IMR-90 (cell line): ENCODE measurements at regions not wholly inside any gene's neighbourhood (a gene's known extent, or its start where the extent isn't known, plus 50 kb on each side); places are given as distances from the start of the nearest gene placed in this dataset.

Experiments
- ATAC-seq: fragments of 200-7000 bp; cut with Tn5 transposase; 2 replicates; pipeline ENCODE4 v1.9.1; 2020; ENCODE audit warnings: low read depth, mild to moderate bottlenecking, moderate library complexity
- BruUV-seq: library from RNA; stranded (reverse); fragments of 400-500 nt; replicated peaks from 2 replicates; lab custom pipeline; 2021; lab: Mats Ljungman, UMichigan
- CTCF ChIA-PET: fragments of 300-600 bp; formaldehyde crosslinking; extraction: SDS; loops from one replicate; lab custom pipeline; 2021; ENCODE audit warnings: antibody characterized with exemption; lab: Yijun Ruan, JAX
- POLR2A ChIA-PET: fragments of 300-600 bp; sonication (Branson Sonifier 250); formaldehyde crosslinking; loops from one replicate; lab custom pipeline; 2022; ENCODE audit warnings: antibody characterized with exemption; ENCODE audit not compliant: unreplicated experiment; lab: Charles Lee
- DNase-seq: peaks from one replicate; pipeline ENCODE4 v3.0.0; 2013
- H2AFZ ChIP-seq: replicated peaks from 2 replicates; pipeline ENCODE3; 2013; ENCODE audit warnings: low read length, mild to moderate bottlenecking; ENCODE audit not compliant: poor library complexity
- H2AK5ac ChIP-seq: 2 replicates; pipeline ENCODE4 v1.6.1; 2013; ENCODE audit warnings: low read depth, low read length, inconsistent platforms
- H2AK9ac ChIP-seq: replicated peaks from 2 replicates; pipeline ENCODE3; 2013; ENCODE audit warnings: mild to moderate bottlenecking, low read depth, low read length, moderate library complexity; ENCODE audit not compliant: poor library complexity
- H2BK120ac ChIP-seq: 2 replicates; pipeline ENCODE4 v1.6.1; 2013; ENCODE audit warnings: low read depth, low read length, inconsistent platforms
- H2BK15ac ChIP-seq: 3 replicates; pipeline ENCODE4 v1.6.1; 2013; ENCODE audit warnings: low read depth, low read length, inconsistent platforms
- H2BK20ac ChIP-seq: 2 replicates; pipeline ENCODE4 v1.6.1; 2013; ENCODE audit warnings: low read depth, mild to moderate bottlenecking, inconsistent platforms, low read length, moderate library complexity
- H2BK5ac ChIP-seq: 2 replicates; pipeline ENCODE4 v1.6.1; 2013; ENCODE audit warnings: mild to moderate bottlenecking, low read depth, low read length, inconsistent platforms; ENCODE audit not compliant: poor library complexity, severe bottlenecking
- H3K14ac ChIP-seq: replicated peaks from 2 replicates; pipeline ENCODE4 v1.6.1; 2013; ENCODE audit warnings: low read depth, low read length, inconsistent platforms
- H3K18ac ChIP-seq: 2 replicates; pipeline ENCODE4 v1.6.1; 2013; ENCODE audit warnings: low read depth, low read length, control low read depth
- H3K23ac ChIP-seq: 2 replicates; pipeline ENCODE4 v1.6.1; 2013; ENCODE audit warnings: low read depth, low read length, inconsistent platforms
- H3K27ac ChIP-seq: 2 replicates; pipeline ENCODE4 v1.5.1; 2013; ENCODE audit warnings: mild to moderate bottlenecking, control low read depth, low read length; ENCODE audit not compliant: insufficient read depth
- H3K27me3 ChIP-seq: 2 replicates; pipeline ENCODE4 v1.6.1; 2013; ENCODE audit warnings: low read length; ENCODE audit not compliant: control insufficient read depth, insufficient read depth
- H3K36me3 ChIP-seq: 2 replicates; pipeline ENCODE4 v1.6.1; 2013; ENCODE audit warnings: low read length, mixed read lengths; ENCODE audit not compliant: control insufficient read depth, insufficient read depth
- H3K4ac ChIP-seq: 2 replicates; pipeline ENCODE4 v1.6.1; 2013; ENCODE audit warnings: low read depth, low read length, inconsistent platforms
- H3K4me1 ChIP-seq: 2 replicates; pipeline ENCODE4 v1.6.1; 2013; ENCODE audit warnings: low read length, mixed read lengths; ENCODE audit not compliant: control insufficient read depth, insufficient read depth
- H3K4me2 ChIP-seq: 2 replicates; pipeline ENCODE4 v1.6.1; 2013; ENCODE audit warnings: low read depth, mild to moderate bottlenecking, control low read depth, low read length, moderate library complexity
- H3K4me3 ChIP-seq: 2 replicates; pipeline ENCODE4 v1.5.1; 2013; ENCODE audit warnings: low read depth, mild to moderate bottlenecking, control low read depth, low read length, moderate library complexity; ENCODE audit not compliant: insufficient read depth
- H3K56ac ChIP-seq: 2 replicates; pipeline ENCODE4 v1.6.1; 2013; ENCODE audit warnings: low read length, inconsistent platforms; ENCODE audit not compliant: insufficient read depth; ENCODE audit errors: extremely low read depth
- H3K79me1 ChIP-seq, 2 experiments: 2 replicates each; pipeline ENCODE4 v1.6.1; 2013; ENCODE audit warnings: low read length in 2 of 2, inconsistent platforms in 1 of 2, low read depth in 1 of 2
- H3K9ac ChIP-seq: 2 replicates; pipeline ENCODE4 v1.6.1; 2013; ENCODE audit warnings: low read depth, low read length, control low read depth
- H3K9me1 ChIP-seq: 2 replicates; pipeline ENCODE4 v1.6.1; 2013; ENCODE audit warnings: low read length, inconsistent platforms; ENCODE audit not compliant: insufficient read depth
- H3K9me3 ChIP-seq: 2 replicates; pipeline ENCODE4 v1.6.1; 2013; ENCODE audit warnings: low read length; ENCODE audit not compliant: control insufficient read depth, insufficient read depth
- H4K20me1 ChIP-seq: 2 replicates; pipeline ENCODE4 v1.6.1; 2013; ENCODE audit warnings: low read length, inconsistent platforms; ENCODE audit not compliant: insufficient read depth
- H4K5ac ChIP-seq: 2 replicates; pipeline ENCODE4 v1.6.1; 2013; ENCODE audit warnings: mild to moderate bottlenecking, low read depth, low read length, control low read depth
- H4K8ac ChIP-seq, 2 experiments: 2 replicates each; pipeline ENCODE4 v1.6.1; 2013; ENCODE audit warnings: low read depth in 2 of 2, low read length in 2 of 2, control low read depth in 1 of 2, inconsistent platforms in 1 of 2
- H4K91ac ChIP-seq: 2 replicates; pipeline ENCODE4 v1.6.1; 2013; ENCODE audit warnings: low read depth, low read length, inconsistent platforms; ENCODE audit not compliant: insufficient read depth
- BHLHE40 ChIP-seq: fragments of 150-350 bp; IDR thresholded peaks from 2 replicates; pipeline ENCODE4 v1.6.1; 2016; ENCODE audit warnings: mild to moderate bottlenecking, low read depth, low read length
- MAFK ChIP-seq: IDR thresholded peaks from 2 replicates; pipeline ENCODE4 v1.6.1; 2012; ENCODE audit warnings: low read depth, low read length, improper control_type of control experiment
- MAZ ChIP-seq: IDR thresholded peaks from 2 replicates; pipeline ENCODE4 v1.6.1; 2012; ENCODE audit warnings: low read depth, mild to moderate bottlenecking, low read length, improper control_type of control experiment, moderate library complexity, borderline replicate concordance
- MXI1 ChIP-seq: IDR thresholded peaks from 2 replicates; pipeline ENCODE4 v1.6.1; 2012; ENCODE audit warnings: low read depth, mild to moderate bottlenecking, low read length, moderate library complexity, borderline replicate concordance
- NFE2L2 ChIP-seq: fragments of 150-350 bp; IDR thresholded peaks from 2 replicates; pipeline ENCODE4 v1.6.1; 2016; ENCODE audit warnings: low read depth, mild to moderate bottlenecking, low read length
- RAD21 ChIP-seq: IDR thresholded peaks from 2 replicates; pipeline ENCODE4 v1.6.1; 2012; ENCODE audit warnings: low read length, improper control_type of control experiment
- RCOR1 ChIP-seq: IDR thresholded peaks from 2 replicates; pipeline ENCODE4 v1.6.1; 2012; ENCODE audit warnings: mild to moderate bottlenecking, low read length, improper control_type of control experiment; ENCODE audit not compliant: insufficient replicate concordance
- RFX5 ChIP-seq: IDR thresholded peaks from 2 replicates; pipeline ENCODE4 v1.8.0; 2012; ENCODE audit warnings: low read depth, mild to moderate bottlenecking, low read length, moderate library complexity
- WGBS, 2 experiments: methylation state at CpG; one replicate each; pipeline versions ENCODE4 v1.1.5 to v1.1.7; 2013; ENCODE audit warnings: missing lambda C conversion rate in 2 of 2; ENCODE audit not compliant: insufficient read length in 1 of 2; ENCODE audit errors: extremely low coverage in 2 of 2; 5-methylcytosine and 5-hydroxymethylcytosine counted together
- dilution Hi-C: fragments of 300-500 bp; cut with HindIII; formaldehyde crosslinking; loops from one replicate; pipeline ENCODE4 v1.14.3; 2018; ENCODE audit warnings: low sequenced_read_pairs; ENCODE audit not compliant: unreplicated experiment
- in situ Hi-C: fragments of 300-500 bp; cut with MboI; formaldehyde crosslinking; loops from 3 replicates; pipeline ENCODE4 v1.14.3; 2019; ENCODE audit warnings: low sequenced_read_pairs, inconsistent platforms, mixed read lengths
- intact Hi-C: fragments of 100-400 bp; cut with micrococcal nuclease; formaldehyde crosslinking; loops from 2 replicates; pipeline ENCODE4 v1.10.0; 2022
- TF ChIP-seq, protein P1 (sequence below): fragments of 150-350 bp; IDR thresholded peaks from 2 replicates; pipeline ENCODE4 v1.6.1; 2016; ENCODE audit warnings: low read depth, mild to moderate bottlenecking, low read length, moderate library complexity, borderline replicate concordance

DNA sequence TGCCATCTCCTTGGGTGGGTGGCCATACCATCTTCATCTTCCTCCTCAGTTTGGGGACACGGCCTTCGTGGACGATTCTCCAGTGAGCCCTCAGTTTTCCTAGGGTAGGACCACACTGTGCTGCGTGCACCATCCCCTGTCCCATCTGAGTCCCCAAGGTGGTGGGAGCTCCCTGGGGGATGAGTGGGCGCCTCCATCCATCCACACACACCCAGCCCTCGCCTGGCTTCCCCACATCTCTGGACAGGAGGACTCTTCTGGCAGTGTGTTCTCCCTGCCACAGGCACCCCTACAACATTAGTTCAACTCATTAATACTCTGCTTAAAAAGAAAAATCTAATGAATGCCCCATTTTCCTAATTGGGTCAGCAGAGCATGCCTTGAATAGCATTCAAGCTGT is 408.5 kb downstream of the SHANK2 start:
- Histone ChIP-seq H3K56ac (no peak overlapping the region), H2AFZ (no peak overlapping the region), H3K9ac (no peak overlapping the region), H2BK120ac (no peak overlapping the region), H3K36me3 (no peaks in the 10 kb centered on the region), H2AK9ac (no peak overlapping the region), H2BK5ac (no peak overlapping the region), H4K91ac (no peak overlapping the region), H3K23ac (no peak overlapping the region), H4K8ac (no peak overlapping the region), H3K27ac (no peak overlapping the region), H4K5ac (no peak overlapping the region), H3K9me3 (peaks cover 5% of the 10 kb centered on the region), H2BK15ac (no peak overlapping the region), H3K14ac (no peak overlapping the region), H3K27me3 (no peaks in the 10 kb centered on the region), H3K18ac (no peak overlapping the region), H3K4me3 (no peak overlapping the region), H3K79me1 (no peaks in the 10 kb centered on the region), H2BK20ac (no peak overlapping the region), H2AK5ac (no peak overlapping the region), H3K4ac (no peak overlapping the region), H4K20me1 (no peaks in the 10 kb centered on the region; the same call in 1 of the 2 replicates), H3K4me1 (no peaks in the 10 kb centered on the region), H3K9me1 (no peaks in the 10 kb centered on the region), H3K4me2 (no peak overlapping the region)
- BruUV-seq: no TSS peak
- CTCF ChIA-PET: no interaction called here
- WGBS, 2 experiments: no CpG with 5 or more reads among the region's 6 CpGs
- DNase-seq (no peak), ATAC-seq (no peak)
- dilution Hi-C loops: no loop called here
- in situ Hi-C loops: no loop called here
- TF ChIP-seq BHLHE40: no peak
- TF ChIP-seq, protein P1, sequence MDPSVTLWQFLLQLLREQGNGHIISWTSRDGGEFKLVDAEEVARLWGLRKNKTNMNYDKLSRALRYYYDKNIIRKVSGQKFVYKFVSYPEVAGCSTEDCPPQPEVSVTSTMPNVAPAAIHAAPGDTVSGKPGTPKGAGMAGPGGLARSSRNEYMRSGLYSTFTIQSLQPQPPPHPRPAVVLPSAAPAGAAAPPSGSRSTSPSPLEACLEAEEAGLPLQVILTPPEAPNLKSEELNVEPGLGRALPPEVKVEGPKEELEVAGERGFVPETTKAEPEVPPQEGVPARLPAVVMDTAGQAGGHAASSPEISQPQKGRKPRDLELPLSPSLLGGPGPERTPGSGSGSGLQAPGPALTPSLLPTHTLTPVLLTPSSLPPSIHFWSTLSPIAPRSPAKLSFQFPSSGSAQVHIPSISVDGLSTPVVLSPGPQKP: no peak
- TF ChIP-seq NFE2L2: no peak
- TF ChIP-seq MXI1: no peak
- no peak for TF ChIP-seq RAD21
- TF ChIP-seq MAFK: no peak
- TF ChIP-seq MAZ: no peak
- TF ChIP-seq RCOR1: no peak
- no peak for TF ChIP-seq RFX5
- POLR2A ChIA-PET: no interaction called here
- intact Hi-C loops: no loop called here
